HFF-Myc (cell line): ENCODE measurements at regions not wholly inside any gene's neighbourhood (a gene's known extent, or its start where the extent isn't known, plus 50 kb on each side); places are given as distances from the start of the nearest gene placed in this dataset.

ENCODE experiments used
- DNase-seq: peaks from one replicate; pipeline ENCODE4 v3.0.0-alpha.2; 2011; ENCODE audit warnings: low read depth; ENCODE audit errors: extremely low read depth
- H3K4me3 ChIP-seq: replicated peaks from 2 replicates; pipeline ENCODE4 v1.5.1; 2011; ENCODE audit warnings: low read depth, mild to moderate bottlenecking, control low read depth, low read length
- TF ChIP-seq, protein P1 (sequence below): IDR thresholded peaks from 2 replicates; pipeline ENCODE4 v1.5.1; 2012; ENCODE audit warnings: mild to moderate bottlenecking, low read depth, low read length, control low read depth; ENCODE audit errors: missing control alignments

DNA sequence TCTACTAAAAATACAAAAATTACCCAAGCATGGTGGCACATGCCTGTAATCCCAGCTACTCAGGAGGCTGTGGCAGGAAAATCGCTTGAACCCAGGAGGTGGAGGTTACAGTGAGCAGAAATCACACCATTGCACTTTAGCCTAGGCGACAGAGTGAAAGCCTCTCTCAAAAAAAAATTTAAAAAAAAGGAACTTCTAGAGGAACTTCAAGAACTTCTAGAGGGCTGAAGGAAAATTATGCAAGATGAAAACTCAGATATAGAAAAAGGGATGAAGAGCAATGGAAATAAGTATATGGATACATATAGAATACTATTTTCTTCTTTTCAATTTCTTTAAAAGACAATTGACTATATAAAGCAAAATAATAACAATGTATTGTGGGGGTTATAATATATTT lies 51.2 kb upstream of the PRR5 start:
- TF ChIP-seq, protein P1, sequence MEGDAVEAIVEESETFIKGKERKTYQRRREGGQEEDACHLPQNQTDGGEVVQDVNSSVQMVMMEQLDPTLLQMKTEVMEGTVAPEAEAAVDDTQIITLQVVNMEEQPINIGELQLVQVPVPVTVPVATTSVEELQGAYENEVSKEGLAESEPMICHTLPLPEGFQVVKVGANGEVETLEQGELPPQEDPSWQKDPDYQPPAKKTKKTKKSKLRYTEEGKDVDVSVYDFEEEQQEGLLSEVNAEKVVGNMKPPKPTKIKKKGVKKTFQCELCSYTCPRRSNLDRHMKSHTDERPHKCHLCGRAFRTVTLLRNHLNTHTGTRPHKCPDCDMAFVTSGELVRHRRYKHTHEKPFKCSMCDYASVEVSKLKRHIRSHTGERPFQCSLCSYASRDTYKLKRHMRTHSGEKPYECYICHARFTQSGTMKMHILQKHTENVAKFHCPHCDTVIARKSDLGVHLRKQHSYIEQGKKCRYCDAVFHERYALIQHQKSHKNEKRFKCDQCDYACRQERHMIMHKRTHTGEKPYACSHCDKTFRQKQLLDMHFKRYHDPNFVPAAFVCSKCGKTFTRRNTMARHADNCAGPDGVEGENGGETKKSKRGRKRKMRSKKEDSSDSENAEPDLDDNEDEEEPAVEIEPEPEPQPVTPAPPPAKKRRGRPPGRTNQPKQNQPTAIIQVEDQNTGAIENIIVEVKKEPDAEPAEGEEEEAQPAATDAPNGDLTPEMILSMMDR, result no peak
- H3K4me3 ChIP-seq, result no peak overlapping the region
- DNase-seq, result no peak

DNA sequence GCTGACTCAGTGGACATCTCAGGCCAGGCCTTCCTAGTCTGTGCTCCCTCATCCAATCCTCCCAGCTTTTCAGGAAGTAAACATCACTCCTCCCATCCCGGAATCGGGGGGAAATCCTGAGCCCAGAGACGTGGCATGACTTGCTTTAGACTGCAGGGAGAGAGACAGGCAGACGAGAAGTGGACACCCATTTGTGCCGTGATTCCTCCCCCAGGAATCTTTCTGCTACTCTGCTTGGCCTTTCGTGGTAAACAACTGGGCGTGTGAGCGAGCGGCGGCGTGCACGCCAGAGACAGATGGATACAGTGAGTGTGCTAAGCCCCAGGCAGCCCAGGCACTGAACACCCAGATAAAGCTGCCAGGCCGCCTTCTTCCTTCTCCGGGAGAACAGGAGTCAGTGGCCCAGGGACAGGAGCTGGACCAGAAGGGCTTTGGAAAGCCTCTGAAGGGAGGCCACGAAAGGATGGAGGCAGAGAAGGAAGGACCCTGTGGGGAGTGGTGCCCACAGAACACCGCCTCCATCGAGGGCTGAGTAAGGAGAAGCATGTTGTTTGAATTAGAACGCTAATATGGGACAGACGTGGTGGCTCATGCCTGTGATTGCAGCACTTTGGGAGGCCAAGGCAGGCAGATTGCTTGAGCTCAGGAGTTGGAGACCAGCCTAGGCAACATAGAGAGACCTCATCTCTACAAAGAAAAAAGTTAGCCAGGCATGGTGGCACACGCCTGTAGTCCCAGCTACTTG lies 53.0 kb upstream of the PRR5 start:
- TF ChIP-seq, protein P1, result no peak
- H3K4me3 ChIP-seq, result 0 out of 2 replicates have a peak overlapping the region, but pooled peaks have one; percentile 21

GRCh38 chr22:44648085-44648820 lies 53.8 kb upstream of the PRR5 start:
- H3K4me3 ChIP-seq, result 0 out of 2 replicates have a peak overlapping the region, but pooled peaks have one; percentile 21
- no peak for DNase-seq
- TF ChIP-seq, protein P1, result no peak

More for the DNA sequence above, 53.0 kb upstream of the PRR5 start:
- peak; percentile 88 for DNase-seq

- no peak for DNase-seq
- no peak overlapping the region for H3K4me3 ChIP-seq
- TF ChIP-seq, protein P1, result no peak
Observed at GRCh38 chr22:44647141-44647540, 54.9 kb upstream of the PRR5 start.

- TF ChIP-seq, protein P1, result no peak
- DNase-seq, result no peak
- H3K4me3 ChIP-seq, result no peak overlapping the region
Observed at GRCh38 chr22:44646668-44647067, 55.3 kb upstream of the PRR5 start.

- DNase-seq, result no peak
- TF ChIP-seq, protein P1, result no peak
- H3K4me3 ChIP-seq, result no peak overlapping the region
Observed at GRCh38 chr22:44646141-44646540, 55.9 kb upstream of the PRR5 start.
